Fibroblast of villous mesenchyme (primary cell): ENCODE measurements at regions not wholly inside any gene's neighbourhood (a gene's known extent, or its start where the extent isn't known, plus 50 kb on each side); places are given as distances from the start of the nearest gene placed in this dataset.
"Not testable (repeated sequence)": the region's sequence is repeated elsewhere in the genome, so short reads cannot be mapped to it uniquely, and the experiment has no call there.

Experiments used
- DNase-seq: peaks from one replicate; pipeline ENCODE4 v3.0.0-alpha.2; 2010; ENCODE audit warnings: low read depth
- H3K4me3 ChIP-seq: 2 replicates; pipeline ENCODE4 v1.5.1; 2011; ENCODE audit warnings: low read depth, mild to moderate bottlenecking, low read length
- TF ChIP-seq, protein P1 (sequence below): IDR thresholded peaks from 2 replicates; pipeline ENCODE4 v1.5.1; 2012; ENCODE audit warnings: low read depth, mild to moderate bottlenecking, low read length; ENCODE audit not compliant: insufficient read depth

DNA sequence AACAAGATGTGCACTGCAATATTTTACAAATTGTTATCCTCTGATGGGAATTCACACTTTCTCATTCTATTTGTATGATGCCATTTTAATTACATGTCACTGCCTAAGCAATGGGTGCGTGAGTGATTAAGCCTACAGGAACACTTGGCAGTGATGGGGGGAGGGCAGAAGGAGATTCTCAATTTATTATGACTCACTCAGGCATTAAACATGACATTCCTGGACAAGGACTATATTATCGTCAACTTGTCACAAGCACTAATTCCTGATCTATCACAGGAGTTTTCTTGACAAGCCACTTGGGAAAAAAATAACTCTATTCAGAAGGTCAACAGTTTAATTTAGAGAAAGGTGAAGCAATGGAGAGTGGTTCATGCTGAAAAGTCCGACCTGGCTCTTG, 556.8 kb downstream of the NSUN3 start:
- DNase-seq = no peak
- H3K4me3 ChIP-seq = no peak overlapping the region
- TF ChIP-seq, protein P1, sequence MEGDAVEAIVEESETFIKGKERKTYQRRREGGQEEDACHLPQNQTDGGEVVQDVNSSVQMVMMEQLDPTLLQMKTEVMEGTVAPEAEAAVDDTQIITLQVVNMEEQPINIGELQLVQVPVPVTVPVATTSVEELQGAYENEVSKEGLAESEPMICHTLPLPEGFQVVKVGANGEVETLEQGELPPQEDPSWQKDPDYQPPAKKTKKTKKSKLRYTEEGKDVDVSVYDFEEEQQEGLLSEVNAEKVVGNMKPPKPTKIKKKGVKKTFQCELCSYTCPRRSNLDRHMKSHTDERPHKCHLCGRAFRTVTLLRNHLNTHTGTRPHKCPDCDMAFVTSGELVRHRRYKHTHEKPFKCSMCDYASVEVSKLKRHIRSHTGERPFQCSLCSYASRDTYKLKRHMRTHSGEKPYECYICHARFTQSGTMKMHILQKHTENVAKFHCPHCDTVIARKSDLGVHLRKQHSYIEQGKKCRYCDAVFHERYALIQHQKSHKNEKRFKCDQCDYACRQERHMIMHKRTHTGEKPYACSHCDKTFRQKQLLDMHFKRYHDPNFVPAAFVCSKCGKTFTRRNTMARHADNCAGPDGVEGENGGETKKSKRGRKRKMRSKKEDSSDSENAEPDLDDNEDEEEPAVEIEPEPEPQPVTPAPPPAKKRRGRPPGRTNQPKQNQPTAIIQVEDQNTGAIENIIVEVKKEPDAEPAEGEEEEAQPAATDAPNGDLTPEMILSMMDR = no peak

DNA sequence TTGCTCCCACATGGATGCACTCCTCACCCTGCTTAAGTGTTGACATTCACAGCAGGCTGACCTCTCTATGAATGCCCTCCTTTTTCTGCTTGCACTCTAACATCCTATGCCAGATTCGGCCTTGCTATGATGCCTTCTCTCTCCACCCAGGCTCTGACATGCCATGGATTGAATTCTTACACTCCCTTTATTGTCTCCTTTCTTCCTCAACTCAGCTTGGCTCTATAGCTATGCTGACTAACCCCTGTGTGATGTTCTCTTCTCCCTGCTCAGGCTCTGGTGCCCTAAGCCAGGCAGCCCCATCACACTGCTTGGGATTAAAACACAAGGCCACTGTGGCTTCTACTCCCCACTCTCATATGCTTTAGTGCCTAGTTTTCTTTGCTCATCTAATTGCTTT, 563.7 kb downstream of the NSUN3 start:
- TF ChIP-seq, protein P1 = no peak
- no peak for DNase-seq
- no peak overlapping the region for H3K4me3 ChIP-seq

DNA sequence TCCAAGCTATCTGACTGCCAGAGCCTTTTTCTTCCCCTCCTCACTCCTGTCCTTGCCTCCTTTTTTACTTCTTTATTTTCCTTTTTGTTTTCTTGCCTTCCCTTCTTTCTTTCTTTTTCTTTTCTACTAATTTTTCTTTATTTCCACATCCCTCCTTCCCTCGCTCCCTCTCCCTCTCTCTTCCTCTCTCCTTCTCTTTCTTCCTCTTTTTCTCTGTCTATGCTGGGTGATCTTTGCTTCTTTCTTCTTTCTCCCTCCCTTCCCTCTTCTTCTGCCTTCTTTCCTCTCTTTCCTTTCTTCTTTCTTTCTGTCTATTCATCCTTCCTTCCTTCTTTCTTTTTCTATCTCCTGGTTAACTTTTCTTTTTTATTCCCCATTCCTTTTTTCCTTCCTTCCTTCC, 564.8 kb downstream of the NSUN3 start:
- H3K4me3 ChIP-seq = no peak overlapping the region
- TF ChIP-seq, protein P1 = no peak
- no peak for DNase-seq

DNA sequence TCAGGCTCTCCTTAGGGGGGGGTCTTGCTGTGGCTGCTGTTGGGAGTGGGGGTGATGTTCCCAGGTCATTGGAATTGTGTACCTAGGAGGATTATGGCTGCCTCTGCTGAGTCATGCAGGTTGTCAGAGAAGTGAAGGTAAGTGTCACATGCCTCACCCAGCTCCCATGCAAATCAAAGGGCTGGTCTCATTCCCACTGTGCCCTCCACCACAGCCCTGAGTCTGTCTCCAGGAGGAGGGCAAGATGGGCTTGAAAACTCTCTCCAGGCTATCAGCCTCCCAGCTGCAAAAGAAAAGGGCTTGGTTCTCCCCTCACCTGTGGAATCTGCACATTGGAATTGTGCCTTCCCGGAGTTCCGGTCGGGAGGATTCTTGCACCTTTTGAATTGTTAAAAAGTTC, 580.5 kb downstream of the NSUN3 start:
- no peak for DNase-seq
- TF ChIP-seq, protein P1 = no peak
- no peak overlapping the region for H3K4me3 ChIP-seq

DNA sequence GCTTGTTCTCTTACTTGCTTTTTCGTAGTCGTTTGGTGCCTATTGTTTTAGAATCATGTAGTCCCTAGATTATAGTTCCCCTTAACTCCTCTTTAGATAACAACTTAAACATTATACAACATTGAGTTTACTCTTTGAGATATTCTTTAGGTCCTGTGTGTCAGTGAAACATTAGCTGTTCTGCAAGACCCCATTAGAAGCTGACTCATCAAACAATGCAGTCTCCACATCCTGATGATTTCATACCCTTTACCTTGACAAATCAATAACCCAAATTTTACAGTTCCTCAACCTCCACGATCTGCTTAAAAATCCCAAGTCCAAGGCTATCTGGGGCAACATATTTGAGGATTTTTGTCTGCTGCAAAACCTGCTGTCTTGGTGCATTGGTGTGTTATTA, 582.9 kb downstream of the NSUN3 start:
- TF ChIP-seq, protein P1 = no peak
- no peak overlapping the region for H3K4me3 ChIP-seq
- no peak for DNase-seq

DNA sequence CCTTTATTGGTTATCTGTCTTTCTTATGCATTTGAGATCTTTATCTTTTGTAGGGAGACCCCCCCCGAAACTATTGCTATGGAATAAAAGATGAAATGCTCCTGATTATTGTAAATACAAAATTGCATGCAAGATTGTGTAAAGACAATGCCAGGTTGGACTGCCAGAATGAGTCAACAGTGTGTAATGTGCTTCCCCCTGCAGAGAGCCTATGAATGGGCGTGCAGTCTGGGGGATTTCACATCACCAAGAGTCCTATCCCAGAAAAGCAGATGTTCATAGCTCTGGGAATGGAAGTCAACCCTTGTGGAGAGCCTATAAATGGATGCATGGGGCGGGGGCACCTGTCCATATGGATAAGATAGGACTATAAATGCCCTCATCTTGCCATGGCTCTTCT, 584.3 kb downstream of the NSUN3 start:
- no peak overlapping the region for H3K4me3 ChIP-seq
- TF ChIP-seq, protein P1 = no peak
- no peak for DNase-seq

DNA sequence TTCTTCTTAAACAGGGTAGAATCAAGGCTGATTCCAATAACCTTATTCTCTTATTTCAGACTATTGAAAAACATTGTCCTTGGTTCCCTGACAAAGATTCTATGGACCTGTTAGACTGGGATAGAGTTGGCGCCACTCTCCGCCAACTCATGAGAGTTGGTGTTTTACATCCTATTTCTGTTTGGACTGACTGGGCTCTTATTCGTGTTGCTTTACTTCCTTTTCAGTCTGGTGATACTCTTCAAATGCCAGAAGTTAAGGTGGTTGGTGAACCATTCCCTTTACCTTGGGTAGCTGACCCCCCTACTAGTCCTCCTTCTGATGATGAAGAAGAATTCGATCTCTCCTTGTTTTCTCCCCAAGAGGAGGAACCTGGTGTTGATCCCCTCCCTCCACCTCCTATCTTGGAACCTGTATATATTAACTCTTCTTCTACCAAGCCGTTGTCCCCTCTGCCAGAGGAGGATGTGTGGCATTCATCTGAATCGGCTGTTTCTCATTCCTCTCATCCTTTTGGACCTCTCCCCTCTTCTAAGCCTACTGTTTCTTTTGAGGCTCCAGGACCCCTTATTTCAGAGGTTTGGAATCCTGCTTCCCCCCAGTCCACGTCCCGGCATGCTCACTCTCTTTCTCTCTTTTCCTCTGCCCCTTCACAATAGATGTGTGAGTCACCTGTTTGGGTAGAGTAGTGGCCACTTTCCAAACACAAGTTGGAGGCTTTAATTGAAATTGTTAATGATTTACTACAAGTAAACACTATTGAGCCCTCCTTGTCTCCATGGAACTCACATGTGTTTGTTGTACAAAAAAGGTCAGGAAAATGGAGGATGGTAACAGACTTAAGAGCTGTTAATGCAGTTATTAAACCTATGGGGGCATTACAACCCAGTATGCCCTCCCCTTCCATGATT, 585.7 kb downstream of the NSUN3 start:
- H3K4me3 ChIP-seq, DNase-seq: not testable (repeated sequence)
